GM06990 (cell line): ENCODE measurements at regions not wholly inside any gene's neighbourhood (a gene's known extent, or its start where the extent isn't known, plus 50 kb on each side); places are given as distances from the start of the nearest gene placed in this dataset.

Source experiments
- DNase-seq: peaks from one replicate; pipeline ENCODE4 v3.0.0-alpha.2; 2011; ENCODE audit not compliant: insufficient read length; ENCODE audit errors: extremely low read depth
- H3K27me3 ChIP-seq: replicated peaks from 2 replicates; pipeline ENCODE4 v1.6.0; 2011; ENCODE audit warnings: low read length; ENCODE audit not compliant: control insufficient read depth, insufficient read depth
- H3K36me3 ChIP-seq: 2 replicates; pipeline ENCODE4 v1.5.1; 2011; ENCODE audit warnings: low read length; ENCODE audit not compliant: control insufficient read depth, insufficient read depth
- H3K4me3 ChIP-seq: replicated peaks from 2 replicates; pipeline ENCODE4 v1.5.1; 2011; ENCODE audit warnings: low read depth, mild to moderate bottlenecking, control low read depth, low read length
- TF ChIP-seq, protein P1 (sequence below): IDR thresholded peaks from 2 replicates; pipeline ENCODE4 v1.5.1; 2011; ENCODE audit warnings: low read length, control low read depth, mild to moderate bottlenecking, inconsistent platforms; ENCODE audit not compliant: insufficient read depth, poor library complexity, severe bottlenecking

GRCh38 chr3:30524357-30525040 lies 81.9 kb upstream of the TGFBR2 start:
- no peak for DNase-seq
- TF ChIP-seq, protein P1, sequence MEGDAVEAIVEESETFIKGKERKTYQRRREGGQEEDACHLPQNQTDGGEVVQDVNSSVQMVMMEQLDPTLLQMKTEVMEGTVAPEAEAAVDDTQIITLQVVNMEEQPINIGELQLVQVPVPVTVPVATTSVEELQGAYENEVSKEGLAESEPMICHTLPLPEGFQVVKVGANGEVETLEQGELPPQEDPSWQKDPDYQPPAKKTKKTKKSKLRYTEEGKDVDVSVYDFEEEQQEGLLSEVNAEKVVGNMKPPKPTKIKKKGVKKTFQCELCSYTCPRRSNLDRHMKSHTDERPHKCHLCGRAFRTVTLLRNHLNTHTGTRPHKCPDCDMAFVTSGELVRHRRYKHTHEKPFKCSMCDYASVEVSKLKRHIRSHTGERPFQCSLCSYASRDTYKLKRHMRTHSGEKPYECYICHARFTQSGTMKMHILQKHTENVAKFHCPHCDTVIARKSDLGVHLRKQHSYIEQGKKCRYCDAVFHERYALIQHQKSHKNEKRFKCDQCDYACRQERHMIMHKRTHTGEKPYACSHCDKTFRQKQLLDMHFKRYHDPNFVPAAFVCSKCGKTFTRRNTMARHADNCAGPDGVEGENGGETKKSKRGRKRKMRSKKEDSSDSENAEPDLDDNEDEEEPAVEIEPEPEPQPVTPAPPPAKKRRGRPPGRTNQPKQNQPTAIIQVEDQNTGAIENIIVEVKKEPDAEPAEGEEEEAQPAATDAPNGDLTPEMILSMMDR, result no peak
- Histone ChIP-seq H3K27me3 (no peaks in the 10 kb centered on the region), H3K4me3 (no peak overlapping the region), H3K36me3 (no peaks in the 10 kb centered on the region)

DNA sequence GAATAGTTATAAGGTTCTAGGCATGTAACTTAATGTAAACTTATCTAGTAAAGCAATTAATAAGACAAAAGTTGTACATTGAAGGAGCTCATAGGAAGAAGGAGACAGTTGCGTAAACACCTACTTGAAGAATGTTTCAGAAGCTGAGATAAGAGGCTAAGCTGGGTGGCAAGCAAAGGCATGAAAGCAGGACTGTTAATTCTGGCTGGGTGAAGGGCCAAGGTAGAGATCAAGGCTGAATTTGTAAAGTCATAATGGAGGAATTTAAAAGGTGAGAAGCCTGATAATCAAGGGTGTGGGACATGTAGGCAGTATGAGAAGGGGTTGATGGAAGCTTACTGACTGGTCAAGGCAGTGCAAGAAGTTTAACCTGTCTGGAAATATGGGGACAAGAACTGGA lies 80.4 kb upstream of the TGFBR2 start:
- DNase-seq, result no peak
- no peak overlapping the region for H3K4me3 ChIP-seq
- TF ChIP-seq, protein P1, result no peak
- H3K36me3 ChIP-seq, result no peaks in the 10 kb centered on the region
- H3K27me3 ChIP-seq, result no peaks in the 10 kb centered on the region

DNA sequence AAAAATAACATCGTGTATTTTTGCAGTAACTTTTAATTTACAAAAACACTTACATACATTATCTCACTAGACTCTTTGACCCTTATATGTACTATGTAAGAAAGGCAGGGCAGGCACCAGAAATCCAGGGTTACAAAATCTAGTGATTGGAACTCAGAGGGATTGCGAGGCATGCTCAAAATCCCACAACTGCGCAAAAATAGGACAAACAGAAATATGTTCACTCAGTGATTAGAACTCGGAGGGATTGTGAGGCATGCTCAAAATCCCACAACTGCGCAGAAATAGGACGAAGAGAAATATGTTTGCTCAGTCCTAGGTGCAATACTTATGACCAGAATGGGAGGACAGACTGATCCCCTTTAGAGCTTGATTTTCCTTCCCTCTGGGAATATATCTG lies 79.2 kb upstream of the TGFBR2 start:
- DNase-seq, result no peak
- no peaks in the 10 kb centered on the region for H3K36me3 ChIP-seq
- TF ChIP-seq, protein P1, result no peak
- no peaks in the 10 kb centered on the region for H3K27me3 ChIP-seq
- no peak overlapping the region for H3K4me3 ChIP-seq

DNA sequence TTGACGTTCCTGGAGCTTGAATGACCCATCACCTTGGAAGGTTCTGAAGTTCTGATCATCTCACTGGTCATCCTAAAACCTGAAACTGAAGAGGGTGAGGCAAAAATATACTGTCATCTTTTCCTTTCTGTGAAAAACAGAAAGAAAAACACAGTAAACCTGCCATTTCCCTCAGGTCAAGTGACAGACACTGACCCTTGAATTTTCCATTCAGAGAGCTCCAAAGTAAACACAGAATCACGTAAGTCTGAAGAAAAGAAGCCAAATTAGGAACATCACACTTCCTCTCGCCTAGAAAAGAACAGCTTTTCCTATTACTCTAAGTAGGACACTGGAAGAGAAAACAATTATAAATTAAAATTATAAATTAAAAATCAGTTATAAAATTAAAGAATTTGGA lies 78.7 kb upstream of the TGFBR2 start:
- TF ChIP-seq, protein P1, result no peak
- H3K36me3 ChIP-seq, result no peaks in the 10 kb centered on the region
- H3K4me3 ChIP-seq, result no peak overlapping the region
- no peak for DNase-seq
- no peaks in the 10 kb centered on the region for H3K27me3 ChIP-seq

DNA sequence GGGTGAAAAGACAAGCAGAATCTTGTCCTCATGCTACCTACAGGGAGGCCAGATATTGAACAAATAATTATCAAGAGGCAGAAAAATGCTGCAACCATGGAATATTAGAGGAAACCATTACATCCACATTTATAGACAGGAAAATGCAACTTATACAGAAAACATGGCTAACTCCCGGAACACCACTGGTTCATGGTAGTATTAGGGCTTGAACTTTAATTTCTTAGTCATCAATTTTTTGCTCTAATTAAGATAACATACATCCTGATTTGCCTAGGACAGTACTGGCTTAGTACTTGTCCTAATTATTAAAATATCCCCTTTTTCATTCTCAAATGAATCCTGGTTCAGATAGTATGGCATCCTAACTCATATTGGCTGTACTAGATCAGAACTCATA lies 76.3 kb upstream of the TGFBR2 start:
- Histone ChIP-seq H3K4me3 (no peak overlapping the region), H3K36me3 (no peaks in the 10 kb centered on the region), H3K27me3 (no peaks in the 10 kb centered on the region; the same call in 1 of the 2 replicates)
- no peak for DNase-seq
- TF ChIP-seq, protein P1, result no peak

DNA sequence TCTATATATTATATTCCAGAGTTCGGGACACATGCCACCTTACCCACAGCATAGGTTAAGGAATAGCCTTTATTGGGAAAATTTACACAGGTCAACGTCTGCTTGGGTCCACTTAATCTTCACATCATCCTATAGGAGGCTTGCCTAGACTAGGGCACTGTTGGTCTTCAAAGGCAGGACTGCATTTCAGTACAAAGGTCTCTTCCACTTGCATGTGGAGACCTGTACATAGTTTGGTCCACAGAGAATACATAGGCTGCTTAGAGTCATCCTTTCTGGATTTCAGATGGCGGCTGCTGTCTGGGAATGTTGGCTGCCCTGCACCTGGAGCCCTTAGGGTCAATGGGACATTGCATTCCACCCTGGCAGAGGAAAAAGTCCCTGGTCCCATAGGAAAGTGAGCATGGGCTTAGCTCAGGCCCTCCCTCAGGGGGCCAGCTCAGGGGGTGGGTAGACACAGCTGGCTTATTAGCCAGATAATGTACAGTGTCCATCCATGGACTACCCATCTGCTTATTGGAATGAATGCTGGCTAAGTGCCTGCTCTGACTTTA lies 75.3 kb upstream of the TGFBR2 start:
- TF ChIP-seq, protein P1, result no peak
- no peak for DNase-seq
- Histone ChIP-seq H3K27me3 (no peaks in the 10 kb centered on the region; the same call in 1 of the 2 replicates), H3K36me3 (no peaks in the 10 kb centered on the region), H3K4me3 (no peak overlapping the region)
